Ureter (tissue), 1 donor: ENCODE measurements at regions not wholly inside any gene's neighbourhood (a gene's known extent, or its start where the extent isn't known, plus 50 kb on each side); places are given as distances from the start of the nearest gene placed in this dataset.

ENCODE experiments used
- DNase-seq: peaks from one replicate; pipeline ENCODE4 v3.0.0-alpha.2; 2020; ENCODE audit warnings: low spot score
- donor health status: DM: yes; HTN: yes; CAD: no.

GRCh38 chr6:169165561-169166300 is 87.9 kb downstream of the THBS2 start:
- peak; percentile 26 for DNase-seq

GRCh38 chr6:169164986-169165385 is 88.7 kb downstream of the THBS2 start:
- DNase-seq: peak; percentile 13

DNA sequence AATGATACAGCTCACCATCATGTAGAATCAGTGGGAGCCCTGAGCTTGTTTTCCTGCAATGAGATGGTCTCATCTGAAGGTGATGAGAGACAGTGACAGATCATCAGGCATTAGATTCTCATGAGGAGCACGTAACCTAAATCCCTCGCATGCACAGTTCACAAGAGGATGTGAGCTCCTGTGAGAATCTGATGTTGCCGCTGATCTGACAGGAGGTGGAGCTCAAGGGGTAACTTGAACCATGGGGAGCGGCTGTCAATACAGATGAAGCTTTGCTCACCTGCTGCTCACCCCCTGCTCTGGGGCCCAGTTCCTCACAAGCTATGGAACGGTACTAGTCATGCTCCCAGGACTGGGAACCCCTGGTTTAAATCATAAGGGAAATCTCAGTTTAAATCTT is 89.2 kb downstream of the THBS2 start:
- peak; percentile 13 for DNase-seq

GRCh38 chr6:169163411-169163901 is 90.2 kb downstream of the THBS2 start:
- DNase-seq: peak; percentile 14

- DNase-seq: peak; percentile 50
Measured at GRCh38 chr6:169162752-169163407, 90.8 kb downstream of the THBS2 start.

GRCh38 chr6:169162249-169162648 is 91.4 kb downstream of the THBS2 start:
- peak; percentile 41 for DNase-seq

DNA sequence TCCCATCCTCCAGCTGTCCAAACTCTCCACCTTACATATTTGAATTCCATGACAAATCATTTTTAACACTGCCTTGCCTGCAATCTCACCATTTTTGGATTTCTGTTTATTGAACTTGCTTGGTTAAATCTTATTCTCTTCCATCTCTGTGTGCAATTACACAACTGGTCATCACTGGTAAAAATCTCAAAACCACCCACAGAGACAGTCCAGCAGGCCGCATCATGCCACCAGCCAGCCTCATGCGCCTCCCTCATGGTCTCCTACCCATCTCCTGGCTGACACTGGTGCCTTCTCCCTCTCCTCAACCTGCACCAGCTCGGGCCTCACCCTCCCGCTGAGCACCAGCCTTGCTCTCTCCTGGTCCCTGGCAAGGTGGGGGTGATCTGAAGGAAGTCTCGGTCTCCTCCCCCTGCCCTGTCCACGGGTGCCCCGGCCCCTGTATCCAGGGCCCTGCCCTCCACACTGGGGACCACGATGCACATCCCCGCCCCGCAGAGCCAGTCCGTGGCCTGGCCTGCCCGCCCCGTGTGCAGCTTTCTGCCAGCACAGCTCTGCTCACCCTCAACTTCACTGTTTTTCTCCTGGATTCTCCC is 92.0 kb downstream of the THBS2 start:
- peak; percentile 28 for DNase-seq

GRCh38 chr6:169160855-169161560 is 92.6 kb downstream of the THBS2 start:
- peak; percentile 24 for DNase-seq

- DNase-seq: peak; percentile 35
Measured at GRCh38 chr6:169160091-169160854, 93.4 kb downstream of the THBS2 start.

- DNase-seq: peak; percentile 22
Measured at GRCh38 chr6:169159331-169159730, 94.3 kb downstream of the THBS2 start.

DNA sequence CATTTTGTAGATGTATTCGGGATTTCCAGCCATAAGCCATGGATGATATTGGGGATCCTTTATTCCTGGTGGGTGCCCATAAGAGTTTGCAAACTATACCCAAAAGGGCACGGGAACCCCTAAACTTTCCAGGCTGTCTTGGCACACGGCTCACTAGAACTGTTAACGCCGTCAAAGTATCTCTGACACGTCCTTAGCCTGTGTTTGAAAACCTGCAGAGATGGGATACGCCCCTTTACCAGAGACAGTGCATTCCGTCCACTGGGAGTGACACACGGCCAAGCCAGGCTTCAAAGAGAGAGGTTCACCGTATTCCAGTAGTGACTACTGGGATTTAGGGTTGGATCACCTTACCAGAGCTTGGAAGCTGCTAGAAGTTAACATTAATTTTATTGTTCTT is 95.0 kb downstream of the THBS2 start:
- no peak for DNase-seq

DNA sequence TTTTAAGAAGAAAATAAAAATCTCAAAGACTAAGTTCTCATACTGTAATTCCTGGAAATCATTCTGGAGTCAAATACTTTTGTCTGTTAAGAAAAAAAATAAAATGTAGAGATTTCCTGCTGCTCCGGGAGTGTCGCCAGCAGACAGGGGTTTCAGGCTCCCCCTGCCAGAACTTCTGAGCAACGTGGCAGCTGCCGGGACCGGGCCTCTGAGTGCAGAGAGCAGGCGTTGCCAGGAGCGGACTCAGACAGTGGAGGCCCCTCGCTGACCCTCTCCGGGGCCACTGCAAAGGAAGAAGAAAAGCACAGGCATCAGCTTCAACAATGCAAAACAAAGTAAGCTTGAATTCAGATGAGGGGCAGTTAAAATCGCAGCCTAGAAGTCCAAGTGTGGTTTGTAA is 95.5 kb downstream of the THBS2 start:
- peak; percentile 50 for DNase-seq

DNA sequence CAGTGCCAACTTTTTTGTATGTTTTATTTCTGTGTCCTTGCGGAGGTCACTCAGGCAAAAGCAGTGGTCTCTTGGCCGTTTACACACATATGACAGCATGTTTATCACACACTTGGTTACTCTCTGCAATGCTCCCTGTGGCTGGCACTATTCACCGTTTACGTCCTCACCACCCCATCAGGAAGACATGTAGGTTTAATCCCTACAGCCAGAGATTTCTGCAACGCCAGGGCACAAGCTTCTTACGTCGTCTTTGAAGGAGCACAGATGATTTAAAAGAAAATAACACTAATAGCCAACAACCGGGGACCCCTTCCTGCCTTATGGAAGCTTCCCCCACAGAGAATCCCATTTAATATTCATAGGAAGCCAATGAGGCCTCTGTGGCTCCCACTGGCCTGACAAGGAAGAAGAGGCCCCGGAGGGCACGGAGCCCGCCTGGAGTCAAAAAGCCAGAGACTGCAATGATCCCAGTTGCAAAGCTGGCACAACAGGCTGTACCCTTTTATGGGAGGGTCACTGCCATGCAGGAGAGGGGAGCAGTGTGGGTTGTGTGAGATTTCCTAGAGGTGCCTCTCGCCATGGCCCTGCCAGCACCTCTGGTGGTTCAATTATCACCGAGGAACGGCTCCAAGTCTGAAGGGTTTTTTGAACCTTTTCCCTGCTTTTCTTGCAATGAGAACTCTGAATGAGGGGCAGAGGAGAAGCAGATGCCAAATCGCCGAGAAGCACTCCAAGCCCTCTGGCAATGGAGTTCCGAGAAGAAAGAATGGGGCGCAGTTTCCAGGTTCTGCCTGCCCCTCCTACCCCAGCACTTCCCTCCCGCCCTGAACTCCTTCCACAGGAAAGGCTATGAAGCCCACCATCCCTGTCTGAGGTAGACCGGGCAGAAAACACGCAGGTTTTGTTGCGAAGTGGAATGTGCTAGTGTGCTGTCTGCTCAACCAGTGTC is 96.2 kb downstream of the THBS2 start:
- peak; percentile 32 for DNase-seq

DNA sequence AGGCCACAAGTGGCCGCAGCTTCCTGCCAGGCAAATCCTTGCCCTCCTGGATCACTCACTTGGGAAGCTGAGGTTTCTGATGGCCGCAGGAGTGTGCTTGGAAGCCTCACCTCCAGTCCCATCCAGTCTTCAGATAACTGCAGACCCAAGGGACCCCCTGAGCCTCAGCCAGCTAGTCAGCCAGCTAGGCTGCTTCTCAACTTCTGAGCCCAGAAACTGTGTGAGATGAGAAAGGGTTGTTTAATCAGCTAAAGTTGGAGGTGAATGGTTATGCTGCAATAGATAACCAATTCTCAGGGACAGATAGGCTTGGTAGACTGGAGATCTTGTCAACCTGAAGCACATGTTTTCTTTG is 96.9 kb downstream of the THBS2 start:
- DNase-seq: peak; percentile 29

DNA sequence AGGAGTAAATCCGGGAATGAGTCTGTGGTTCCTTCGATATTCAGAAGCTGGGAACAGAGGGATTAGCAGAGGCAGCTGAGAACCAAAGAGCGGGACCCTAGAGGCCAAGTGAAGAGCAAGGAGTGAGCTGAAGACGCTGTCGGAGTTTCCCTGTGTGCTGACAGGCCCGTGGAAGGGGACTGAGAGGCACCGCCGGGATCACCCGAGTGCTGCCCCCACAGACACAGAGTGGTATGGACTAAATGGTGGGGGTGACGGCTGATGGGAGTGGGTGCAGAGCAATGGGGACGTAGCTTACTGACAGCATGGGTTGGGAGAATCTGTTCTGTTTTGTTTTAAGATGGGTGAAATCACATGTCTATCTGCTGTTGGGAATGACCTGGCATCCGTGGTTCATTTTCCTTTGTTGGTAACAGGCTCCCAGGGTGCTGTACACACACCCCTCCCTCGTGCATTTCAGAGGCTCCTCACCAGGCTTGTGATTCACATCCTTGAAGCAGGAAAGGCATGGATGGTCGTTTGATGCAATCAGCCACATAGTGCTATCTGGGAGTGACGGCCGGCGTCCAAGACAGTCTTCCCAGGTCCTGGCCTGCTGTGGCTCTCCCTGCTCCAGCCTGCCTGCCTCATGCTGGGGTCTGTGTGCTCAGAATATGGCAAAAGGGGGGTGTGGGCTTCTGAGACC is 97.4 kb downstream of the THBS2 start:
- peak; percentile 30 for DNase-seq

GRCh38 chr6:169155481-169155880 is 98.2 kb downstream of the THBS2 start:
- peak; percentile 13 for DNase-seq

- no peak for DNase-seq
Measured at GRCh38 chr6:169153401-169153800, 100.2 kb downstream of the THBS2 start.

DNA sequence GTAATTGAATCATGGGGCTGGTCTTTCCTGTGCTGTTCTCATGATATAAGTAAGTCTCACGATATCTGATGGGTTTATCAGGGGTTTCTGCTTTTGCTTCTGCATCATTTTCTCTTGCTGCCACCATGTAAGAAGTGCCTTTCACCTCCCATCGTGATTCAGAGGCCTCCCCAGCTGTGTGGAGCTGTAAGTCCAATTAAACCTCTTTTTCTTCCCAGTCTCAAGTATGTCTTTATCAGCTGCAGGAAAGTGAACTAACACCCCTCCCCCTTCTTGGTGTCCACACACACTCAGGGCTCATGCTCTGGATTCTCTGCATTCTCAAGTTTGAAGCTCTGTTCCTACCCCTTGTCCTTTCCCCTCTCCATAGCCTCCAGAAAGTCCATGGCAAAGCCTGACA is 107.1 kb downstream of the THBS2 start:
- DNase-seq: no peak

GRCh38 chr6:169145991-169146501 is 107.6 kb downstream of the THBS2 start:
- peak; percentile 34 for DNase-seq

GRCh38 chr6:169145496-169145895 is 108.2 kb downstream of the THBS2 start:
- DNase-seq: no peak
